Lower leg skin (tissue), 4 donors: ENCODE measurements at regions not wholly inside any gene's neighbourhood (a gene's known extent, or its start where the extent isn't known, plus 50 kb on each side); places are given as distances from the start of the nearest gene placed in this dataset.

Experiments
- DNase-seq, 2 donors: peaks; one replicate each; pipeline ENCODE4 v3.0.0-alpha.2; 2019; ENCODE audit warnings: low spot score in 2 of 2
- H3K4me3 ChIP-seq: fragments of 200-600 bp; sonication (generic); 2 replicates; pipeline ENCODE4 v1.5.1; 2017; ENCODE audit warnings: mild to moderate bottlenecking, low read depth; ENCODE audit not compliant: poor library complexity, severe bottlenecking
- CTCF ChIP-seq, 3 donors: fragments of 450-650 bp; IDR thresholded peaks; one replicate each; pipeline ENCODE4 v1.5.1; 2016; ENCODE audit warnings: antibody characterized with exemption in 3 of 3, mild to moderate bottlenecking in 3 of 3, moderate library complexity in 2 of 3
- POLR2A ChIP-seq, 2 donors: fragments of 450-650 bp; IDR thresholded peaks; one replicate each; pipeline ENCODE4 v1.6.1; 2016 to 2017; ENCODE audit warnings: antibody characterized with exemption in 2 of 2, mild to moderate bottlenecking in 1 of 2, moderate library complexity in 1 of 2
- WGBS, 2 donors: methylation state at CpG; one replicate each; pipeline ENCODE4 v1.1.5; 2018; 5-methylcytosine and 5-hydroxymethylcytosine counted together
- intact Hi-C: fragments of 100-400 bp; cut with DNase I; formaldehyde crosslinking; loops from one replicate; pipeline ENCODE4 v1.15.0; 2023; ENCODE audit warnings: low total_unique reads

- TF ChIP-seq CTCF (IDR thresholded peaks at IDR 0.05) (no peak), POLR2A (IDR thresholded peaks at IDR 0.05) (no peak)
- H3K4me3 ChIP-seq = no peak overlapping the region
- WGBS, 2 donors = 88 to 94% methylated on average over 6 of the region's 6 CpGs
- intact Hi-C loops = no loop called here
- DNase-seq = no peak
These were observed 87.6 kb downstream of the SLC24A2 start for GRCh38 chr9:19701274-19701673.

GRCh38 chr9:19700699-19701098 lies 88.1 kb downstream of the SLC24A2 start:
- no peak for TF ChIP-seq POLR2A (IDR thresholded peaks at IDR 0.05)
- no peak for TF ChIP-seq CTCF (IDR thresholded peaks at IDR 0.05)
- DNase-seq = no peak
- intact Hi-C loops = no loop called here
- H3K4me3 ChIP-seq = no peak overlapping the region
- 73 to 74% methylated on average over 3 of the region's 3 CpGs for WGBS, 2 donors

GRCh38 chr9:19699756-19700155 lies 89.1 kb downstream of the SLC24A2 start:
- H3K4me3 ChIP-seq = no peak overlapping the region
- WGBS, 2 donors = 46 to 55% methylated on average over 3 of the region's 3 CpGs
- no peak for TF ChIP-seq CTCF (IDR thresholded peaks at IDR 0.05)
- no peak for TF ChIP-seq POLR2A (IDR thresholded peaks at IDR 0.05)
- no peak for DNase-seq
- intact Hi-C loops = no loop called here

GRCh38 chr9:19698960-19699359 lies 89.9 kb downstream of the SLC24A2 start:
- DNase-seq = no peak
- intact Hi-C loops = no loop called here
- WGBS, 2 donors = 41 to 43% methylated on average over 3 of the region's 3 CpGs
- TF ChIP-seq POLR2A (IDR thresholded peaks at IDR 0.05) = no peak
- TF ChIP-seq CTCF (IDR thresholded peaks at IDR 0.05) = no peak
- no peak overlapping the region for H3K4me3 ChIP-seq

- intact Hi-C loops = no loop called here
- TF ChIP-seq POLR2A (IDR thresholded peaks at IDR 0.05) (no peak), CTCF (IDR thresholded peaks at IDR 0.05) (no peak)
- no peak overlapping the region for H3K4me3 ChIP-seq
- 69 to 83% methylated on average over 3 of the region's 3 CpGs for WGBS, 2 donors
- no peak for DNase-seq
These were observed 94.2 kb downstream of the SLC24A2 start for GRCh38 chr9:19694601-19695000.

GRCh38 chr9:19690128-19690527 lies 98.7 kb downstream of the SLC24A2 start:
- intact Hi-C loops = no loop called here
- DNase-seq = no peak
- WGBS, 2 donors = 56 to 66% methylated on average over 5 of the region's 5 CpGs
- TF ChIP-seq POLR2A (IDR thresholded peaks at IDR 0.05) (no peak), CTCF (IDR thresholded peaks at IDR 0.05) (no peak)
- no peak overlapping the region for H3K4me3 ChIP-seq
